ENCODE measurements at regions not wholly inside any gene's neighbourhood (a gene's known extent, or its start where the extent isn't known, plus 50 kb on each side); places are given as distances from the start of the nearest gene placed in this dataset.

DNA sequence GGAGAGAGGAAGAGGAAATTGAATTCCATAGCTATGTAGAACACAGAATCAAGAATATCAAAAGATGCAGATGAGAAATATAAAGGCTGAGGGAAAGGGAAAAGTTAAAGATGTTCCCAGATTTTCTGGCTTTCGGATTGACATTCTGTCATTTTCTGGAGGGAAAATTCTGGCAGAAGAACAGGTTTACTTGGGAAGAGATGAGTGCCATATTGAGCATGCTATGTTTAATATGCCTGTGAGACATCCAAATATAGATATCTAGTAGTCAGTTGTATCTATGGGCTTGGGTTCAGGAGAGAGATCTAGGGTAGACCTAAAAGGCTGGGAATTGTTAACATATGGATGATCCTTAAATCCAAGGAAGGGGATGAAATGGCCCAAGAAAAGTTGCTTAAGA lies 181.9 kb upstream of the ARG1 start:
- Histone ChIP-seq H4K20me1 (ENCODE audit: insufficient read depth) (no peaks in the 10 kb centered on the region), H3K36me3 (ENCODE audit: insufficient read depth) (no peaks in the 10 kb centered on the region), H3K27me3 (ENCODE audit: insufficient read depth, low read depth) (no peaks in the 10 kb centered on the region), H3K79me2 (ENCODE audit: insufficient read depth, low read depth) (no peaks in the 10 kb centered on the region), H3K4me2 (no peak overlapping the region), H3K9ac (no peak overlapping the region), H3K4me1 (ENCODE audit: low read depth, poor library complexity, severe bottlenecking) (no peaks in the 10 kb centered on the region), H3K27ac (no peak overlapping the region), H2AFZ (ENCODE audit: low read depth) (no peak overlapping the region), H3K4me3 (IDR thresholded peaks at IDR 0.05; ENCODE audit: insufficient read depth, low read depth, low read length) (no peak overlapping the region)
- TF ChIP-seq, protein P1, sequence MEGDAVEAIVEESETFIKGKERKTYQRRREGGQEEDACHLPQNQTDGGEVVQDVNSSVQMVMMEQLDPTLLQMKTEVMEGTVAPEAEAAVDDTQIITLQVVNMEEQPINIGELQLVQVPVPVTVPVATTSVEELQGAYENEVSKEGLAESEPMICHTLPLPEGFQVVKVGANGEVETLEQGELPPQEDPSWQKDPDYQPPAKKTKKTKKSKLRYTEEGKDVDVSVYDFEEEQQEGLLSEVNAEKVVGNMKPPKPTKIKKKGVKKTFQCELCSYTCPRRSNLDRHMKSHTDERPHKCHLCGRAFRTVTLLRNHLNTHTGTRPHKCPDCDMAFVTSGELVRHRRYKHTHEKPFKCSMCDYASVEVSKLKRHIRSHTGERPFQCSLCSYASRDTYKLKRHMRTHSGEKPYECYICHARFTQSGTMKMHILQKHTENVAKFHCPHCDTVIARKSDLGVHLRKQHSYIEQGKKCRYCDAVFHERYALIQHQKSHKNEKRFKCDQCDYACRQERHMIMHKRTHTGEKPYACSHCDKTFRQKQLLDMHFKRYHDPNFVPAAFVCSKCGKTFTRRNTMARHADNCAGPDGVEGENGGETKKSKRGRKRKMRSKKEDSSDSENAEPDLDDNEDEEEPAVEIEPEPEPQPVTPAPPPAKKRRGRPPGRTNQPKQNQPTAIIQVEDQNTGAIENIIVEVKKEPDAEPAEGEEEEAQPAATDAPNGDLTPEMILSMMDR (conservative IDR thresholded peaks at IDR 0.05; ENCODE audit: low read depth, low read length): no peak

DNA sequence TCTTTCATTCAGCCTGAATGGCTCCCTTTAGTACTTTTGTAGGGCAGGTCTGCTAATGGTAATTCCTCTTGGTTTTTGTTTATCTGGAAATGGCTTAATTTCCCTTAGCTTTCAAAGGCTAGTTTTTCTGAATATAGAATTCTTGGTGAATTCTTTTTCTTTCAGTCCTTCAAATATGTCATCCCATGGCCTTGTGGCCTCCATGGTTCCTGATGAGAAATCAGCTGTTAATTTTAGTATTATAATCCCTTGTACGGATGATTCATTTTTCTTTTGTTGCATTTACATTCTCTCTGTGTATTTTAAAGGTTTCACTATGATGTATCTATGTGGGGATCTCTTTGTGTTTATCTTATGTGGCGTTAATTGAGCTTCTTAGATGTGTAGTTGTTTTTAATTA lies 179.6 kb upstream of the ARG1 start:
- no peaks in the 10 kb centered on the region for H4K20me1 ChIP-seq (ENCODE audit: insufficient read depth)
- H3K79me2 ChIP-seq (ENCODE audit: insufficient read depth, low read depth): no peaks in the 10 kb centered on the region
- no peaks in the 10 kb centered on the region for H3K27me3 ChIP-seq (ENCODE audit: insufficient read depth, low read depth)
- TF ChIP-seq, protein P1 (conservative IDR thresholded peaks at IDR 0.05; ENCODE audit: low read depth, low read length): no peak
- H3K4me3 ChIP-seq (IDR thresholded peaks at IDR 0.05; ENCODE audit: insufficient read depth, low read depth, low read length): no peak overlapping the region
- no peaks in the 10 kb centered on the region for H3K36me3 ChIP-seq (ENCODE audit: insufficient read depth)
- no peaks in the 10 kb centered on the region for H3K4me1 ChIP-seq (ENCODE audit: low read depth, poor library complexity, severe bottlenecking)
- no peak overlapping the region for H3K9ac ChIP-seq
- no peak overlapping the region for H3K4me2 ChIP-seq
- H3K27ac ChIP-seq: no peak overlapping the region
- H2AFZ ChIP-seq (ENCODE audit: low read depth): no peak overlapping the region

DNA sequence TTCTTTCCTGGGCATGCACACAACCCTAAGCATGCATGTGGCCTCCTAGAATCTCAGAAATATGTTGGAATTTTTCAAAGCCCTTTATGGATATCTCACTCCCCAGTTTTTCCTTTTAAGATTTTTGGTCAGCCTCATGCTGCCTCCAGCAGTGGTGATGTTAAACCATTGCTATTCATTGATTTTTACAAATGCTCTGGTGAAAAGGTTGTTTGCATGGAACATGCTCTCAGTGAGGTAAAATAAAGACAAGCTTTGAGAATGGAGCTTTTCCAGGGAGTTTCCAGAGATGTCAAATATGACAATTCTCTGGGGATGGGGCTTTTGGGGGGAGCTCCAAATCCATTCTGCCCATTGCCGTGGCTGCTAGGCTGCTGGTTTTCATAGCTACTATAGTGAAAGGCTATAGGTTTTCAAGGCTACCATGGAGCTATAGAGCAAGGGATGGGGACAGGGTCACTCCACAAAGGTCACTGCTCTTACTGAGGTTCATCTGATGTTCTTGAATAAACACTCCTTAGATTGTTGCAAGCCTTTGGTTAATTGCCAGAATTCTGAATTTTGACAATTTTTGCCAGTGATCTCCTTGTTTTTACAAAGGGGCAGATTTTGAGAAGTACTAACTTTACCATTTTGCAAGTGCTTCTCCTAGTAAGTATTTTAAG lies 178.1 kb upstream of the ARG1 start:
- Histone ChIP-seq H2AFZ (ENCODE audit: low read depth) (no peak overlapping the region), H3K36me3 (ENCODE audit: insufficient read depth) (no peaks in the 10 kb centered on the region), H3K4me2 (no peak overlapping the region), H3K4me1 (ENCODE audit: low read depth, poor library complexity, severe bottlenecking) (no peaks in the 10 kb centered on the region), H3K27me3 (ENCODE audit: insufficient read depth, low read depth) (no peaks in the 10 kb centered on the region), H3K27ac (no peak overlapping the region), H4K20me1 (ENCODE audit: insufficient read depth) (no peaks in the 10 kb centered on the region), H3K4me3 (IDR thresholded peaks at IDR 0.05; ENCODE audit: insufficient read depth, low read depth, low read length) (no peak overlapping the region), H3K79me2 (ENCODE audit: insufficient read depth, low read depth) (no peaks in the 10 kb centered on the region), H3K9ac (no peak overlapping the region)
- TF ChIP-seq, protein P1 (conservative IDR thresholded peaks at IDR 0.05; ENCODE audit: low read depth, low read length): no peak

DNA sequence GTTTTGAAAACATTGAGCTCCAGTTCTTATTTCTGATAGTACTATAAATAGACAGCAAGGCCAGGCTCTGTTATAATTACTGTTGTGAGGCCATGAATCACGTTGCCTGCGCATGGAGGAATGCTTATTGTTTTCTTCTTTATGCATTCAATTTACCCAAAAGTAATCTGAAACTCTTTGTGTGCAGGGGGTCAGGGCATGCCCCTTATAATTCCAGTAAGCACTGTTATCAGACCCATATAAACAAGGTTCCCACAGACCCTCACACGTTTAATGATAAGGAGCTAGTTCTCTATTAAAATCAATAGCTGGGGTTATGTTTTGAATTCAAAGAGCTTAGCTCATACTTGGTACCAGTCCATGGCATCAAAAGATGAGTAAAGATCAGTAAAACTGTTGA lies 174.8 kb upstream of the ARG1 start:
- Histone ChIP-seq H3K79me2 (ENCODE audit: insufficient read depth, low read depth) (no peaks in the 10 kb centered on the region), H3K27ac (no peak overlapping the region), H3K4me2 (no peak overlapping the region), H3K4me1 (ENCODE audit: low read depth, poor library complexity, severe bottlenecking) (peaks cover 5% of the 10 kb centered on the region), H3K4me3 (IDR thresholded peaks at IDR 0.05; ENCODE audit: insufficient read depth, low read depth, low read length) (no peak overlapping the region), H3K27me3 (ENCODE audit: insufficient read depth, low read depth) (no peaks in the 10 kb centered on the region), H2AFZ (ENCODE audit: low read depth) (no peak overlapping the region), H3K36me3 (ENCODE audit: insufficient read depth) (no peaks in the 10 kb centered on the region), H4K20me1 (ENCODE audit: insufficient read depth) (no peaks in the 10 kb centered on the region), H3K9ac (no peak overlapping the region)
- TF ChIP-seq, protein P1 (conservative IDR thresholded peaks at IDR 0.05; ENCODE audit: low read depth, low read length): no peak

Measured in KMS-11 (cell line).